Mucosa of descending colon (tissue), 3 donors: ENCODE measurements at regions not wholly inside any gene's neighbourhood (a gene's known extent, or its start where the extent isn't known, plus 50 kb on each side); places are given as distances from the start of the nearest gene placed in this dataset.
A peak's percentile ranks its signal among the peaks of the same experiment; 100 is the strongest.

Experiments
- ATAC-seq: fragments of 200-7000 bp; cut with Tn5 transposase; one replicate; pipeline ENCODE4 v1.9.1; 2020; ENCODE audit warnings: mild to moderate bottlenecking, moderate library complexity
- DNase-seq, 3 donors: peaks; one replicate each; pipeline ENCODE4 v3.0.0-alpha.2; 2020
- H3K36me3 ChIP-seq: fragments of 200-600 bp; one replicate; pipeline ENCODE4 v1.8.0; 2021; ENCODE audit warnings: low read depth, mild to moderate bottlenecking
- H3K4me1 ChIP-seq: fragments of 200-600 bp; one replicate; pipeline ENCODE4 v1.8.0; 2021; ENCODE audit warnings: low read depth, mild to moderate bottlenecking
- H3K4me3 ChIP-seq: fragments of 200-600 bp; one replicate; pipeline ENCODE4 v1.8.0; 2021; ENCODE audit warnings: mild to moderate bottlenecking
- H3K9me3 ChIP-seq: fragments of 200-600 bp; one replicate; pipeline ENCODE4 v1.8.0; 2021; ENCODE audit warnings: mild to moderate bottlenecking
- CTCF ChIP-seq: fragments of 200-600 bp; IDR thresholded peaks from one replicate; pipeline ENCODE4 v1.8.0; 2022; ENCODE audit warnings: antibody characterized with exemption, mild to moderate bottlenecking
- intact Hi-C, 2 donors: fragments of 100-400 bp; cut with DNase I in 1 of 2; cut with micrococcal nuclease in 1 of 2; formaldehyde crosslinking; loops; one replicate each; pipeline versions ENCODE4 v1.11.0 to v1.11.1; 2022; cut with DNase I, micrococcal nuclease
- donor health status: DM: no; HTN: no; CAD: no; lungs with moderate emphysema.
- donor health status: DM: no; HTN: no; CAD: no.
- donor health status: DM: no; HTN: yes; CAD: no.

GRCh38 chr9:85401998-85402397 is 339.8 kb downstream of the AGTPBP1 start:
- intact Hi-C loops, result no loop called here
- Histone ChIP-seq H3K9me3 (no peaks in the 10 kb centered on the region), H3K4me1 (no peaks in the 10 kb centered on the region), H3K4me3 (no peak overlapping the region), H3K36me3 (no peaks in the 10 kb centered on the region)
- no peak for TF ChIP-seq CTCF
- no peak for DNase-seq
- peak; percentile 44 for ATAC-seq

- intact Hi-C loops, result no loop called here
- Histone ChIP-seq H3K4me1 (no peaks in the 10 kb centered on the region), H3K9me3 (no peaks in the 10 kb centered on the region), H3K36me3 (no peaks in the 10 kb centered on the region), H3K4me3 (no peak overlapping the region)
- DNase-seq, result no peak
- no peak for ATAC-seq
- TF ChIP-seq CTCF, result no peak
Observed at GRCh38 chr9:85397005-85397404, 344.7 kb downstream of the AGTPBP1 start.

GRCh38 chr9:85392260-85392659 is 349.5 kb downstream of the AGTPBP1 start:
- TF ChIP-seq CTCF, result no peak
- no peaks in the 10 kb centered on the region for H3K36me3 ChIP-seq
- intact Hi-C loops, result no loop called here
- ATAC-seq, result no peak
- DNase-seq, result no peak
- H3K9me3 ChIP-seq, result no peaks in the 10 kb centered on the region
- H3K4me3 ChIP-seq, result no peak overlapping the region
- no peaks in the 10 kb centered on the region for H3K4me1 ChIP-seq

GRCh38 chr9:85377731-85378289 is 363.9 kb downstream of the AGTPBP1 start:
- no peaks in the 10 kb centered on the region for H3K4me1 ChIP-seq
- no peak overlapping the region for H3K4me3 ChIP-seq
- H3K36me3 ChIP-seq, result no peaks in the 10 kb centered on the region
- TF ChIP-seq CTCF, result no peak
- H3K9me3 ChIP-seq, result no peaks in the 10 kb centered on the region
- DNase-seq (no peak), ATAC-seq (no peak)
- intact Hi-C loops, result no loop called here

DNA sequence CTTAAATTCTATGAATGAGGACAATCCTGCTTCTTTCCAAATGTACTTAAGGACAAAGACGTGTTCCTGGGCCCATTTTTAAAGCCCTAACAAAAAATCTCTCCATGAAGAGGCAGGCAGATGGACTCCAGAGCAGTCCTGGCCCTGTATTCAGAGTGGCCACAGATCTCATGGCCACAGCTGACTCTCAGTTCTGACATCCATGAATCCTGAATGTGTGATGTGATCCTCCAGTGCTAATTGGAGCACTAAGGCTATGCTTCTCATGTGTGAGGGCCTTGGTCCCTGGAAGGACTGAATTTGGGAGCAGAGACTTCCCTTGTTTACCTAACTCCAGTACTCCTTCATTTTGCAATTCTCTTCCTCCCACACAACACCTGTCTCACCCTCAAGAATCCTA is 373.0 kb downstream of the AGTPBP1 start:
- intact Hi-C loops, result no loop called here
- no peaks in the 10 kb centered on the region for H3K4me1 ChIP-seq
- no peaks in the 10 kb centered on the region for H3K9me3 ChIP-seq
- H3K4me3 ChIP-seq, result no peak overlapping the region
- DNase-seq, result no peak
- no peak for ATAC-seq
- no peak for TF ChIP-seq CTCF
- H3K36me3 ChIP-seq, result no peaks in the 10 kb centered on the region

DNA sequence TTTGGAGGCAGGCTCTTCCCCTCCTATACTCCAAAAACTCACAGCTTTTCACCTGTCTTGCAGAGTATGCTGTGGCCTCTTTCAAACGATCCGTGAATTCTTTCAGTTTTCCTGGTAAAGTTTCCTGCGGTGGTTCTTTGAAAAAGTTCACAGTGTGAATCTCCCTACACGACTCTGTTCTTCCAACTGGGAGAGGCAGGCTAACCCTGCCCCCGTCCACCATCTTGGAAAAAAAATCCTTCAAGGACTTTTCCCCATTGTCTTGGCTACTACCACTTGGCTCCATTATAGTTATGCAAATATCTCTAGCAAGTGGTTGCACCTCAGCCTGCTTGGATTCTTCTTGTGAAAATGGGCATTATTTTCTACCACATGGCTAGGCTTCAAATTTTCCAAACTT is 382.6 kb downstream of the AGTPBP1 start:
- TF ChIP-seq CTCF, result no peak
- Histone ChIP-seq H3K4me1 (no peaks in the 10 kb centered on the region), H3K36me3 (no peaks in the 10 kb centered on the region), H3K4me3 (no peak overlapping the region), H3K9me3 (no peaks in the 10 kb centered on the region)
- no peak for ATAC-seq
- DNase-seq, result no peak
- intact Hi-C loops, result no loop called here
